ENCODE measurements at regions not wholly inside any gene's neighbourhood (a gene's known extent, or its start where the extent isn't known, plus 50 kb on each side); places are given as distances from the start of the nearest gene placed in this dataset.

GRCh38 chrX:138485767-138486166, 225.8 kb downstream of the FGF13 start:
- Histone ChIP-seq H3K9me2 (ENCODE audit: insufficient read depth) (no peaks in the 10 kb centered on the region), H3F3A (ENCODE audit: insufficient read depth) (no peaks in the 10 kb centered on the region), H3K4me2 (ENCODE audit: unreplicated experiment) (no peak overlapping the region), H3K27ac (no peak overlapping the region), H3K9me3 (ENCODE audit: low read depth) (no peaks in the 10 kb centered on the region), H3K36me3 (ENCODE audit: low read depth) (no peaks in the 10 kb centered on the region), H3K4me1 (ENCODE audit: insufficient read depth) (no peaks in the 10 kb centered on the region), H3K4me3 (no peak overlapping the region), H3K79me2 (ENCODE audit: insufficient read depth) (no peaks in the 10 kb centered on the region), H3K9ac (no peak overlapping the region), H4K20me1 (ENCODE audit: insufficient read depth) (no peaks in the 10 kb centered on the region), H2AFZ (no peak overlapping the region), H3K27me3 (replicated peaks; ENCODE audit: insufficient read depth) (no peaks in the 10 kb centered on the region)
- WGBS, 2 experiments (ENCODE audit: low coverage in 1 of 2, low lambda C conversion rate in 2 of 2, missing lambda C conversion rate in 2 of 2) = 0% methylated on average over 1 of the region's 1 CpG
- in situ Hi-C loops (cut with MboI) = no loop called here
- TF ChIP-seq EZH2 (IDR thresholded peaks at IDR 0.05; ENCODE audit: insufficient read depth, poor library complexity, severe bottlenecking) (no peak), EZH2phosphoT487 (IDR thresholded peaks at IDR 0.05; ENCODE audit: insufficient read depth, low read depth) (no peak)
- DNase-seq = no peak

GRCh38 chrX:138485224-138485623, 226.3 kb downstream of the FGF13 start:
- H4K20me1 ChIP-seq (ENCODE audit: insufficient read depth) = no peaks in the 10 kb centered on the region
- 31 to 44% methylated on average over 2 of the region's 2 CpGs for WGBS, 2 experiments (ENCODE audit: low coverage in 1 of 2, low lambda C conversion rate in 2 of 2, missing lambda C conversion rate in 2 of 2)
- in situ Hi-C loops (cut with MboI) = no loop called here

GRCh38 chrX:138484451-138484850, 227.1 kb downstream of the FGF13 start:
- no peaks in the 10 kb centered on the region for H3K9me2 ChIP-seq (ENCODE audit: insufficient read depth)
- no peaks in the 10 kb centered on the region for H3F3A ChIP-seq (ENCODE audit: insufficient read depth)
- no peak overlapping the region for H3K4me2 ChIP-seq (ENCODE audit: unreplicated experiment)
- no peaks in the 10 kb centered on the region for H3K36me3 ChIP-seq (ENCODE audit: low read depth)
- TF ChIP-seq EZH2 (IDR thresholded peaks at IDR 0.05; ENCODE audit: insufficient read depth, poor library complexity, severe bottlenecking) (no peak), EZH2phosphoT487 (IDR thresholded peaks at IDR 0.05; ENCODE audit: insufficient read depth, low read depth) (no peak)
- in situ Hi-C loops (cut with MboI) = no loop called here
- no peaks in the 10 kb centered on the region for H3K27me3 ChIP-seq (replicated peaks; ENCODE audit: insufficient read depth)
- H3K27ac ChIP-seq = no peak overlapping the region
- no peak overlapping the region for H3K4me3 ChIP-seq
- no peak overlapping the region for H3K9ac ChIP-seq
- no peak for DNase-seq
- no peaks in the 10 kb centered on the region for H3K79me2 ChIP-seq (ENCODE audit: insufficient read depth)
- no peaks in the 10 kb centered on the region for H3K9me3 ChIP-seq (ENCODE audit: low read depth)
- 0 to 11% methylated on average over 1 of the region's 1 CpG for WGBS, 2 experiments (ENCODE audit: low coverage in 1 of 2, low lambda C conversion rate in 2 of 2, missing lambda C conversion rate in 2 of 2)
- H3K4me1 ChIP-seq (ENCODE audit: insufficient read depth) = no peaks in the 10 kb centered on the region
- no peak overlapping the region for H2AFZ ChIP-seq
- no peaks in the 10 kb centered on the region for H4K20me1 ChIP-seq (ENCODE audit: insufficient read depth)

More at GRCh38 chrX:138485224-138485623, 226.3 kb downstream of the FGF13 start:
- no peaks in the 10 kb centered on the region for H3K36me3 ChIP-seq (ENCODE audit: low read depth)
- H3K79me2 ChIP-seq (ENCODE audit: insufficient read depth) = no peaks in the 10 kb centered on the region
- H3K9me2 ChIP-seq (ENCODE audit: insufficient read depth) = no peaks in the 10 kb centered on the region
- H3K4me2 ChIP-seq (ENCODE audit: unreplicated experiment) = no peak overlapping the region
- no peak for DNase-seq
- no peaks in the 10 kb centered on the region for H3F3A ChIP-seq (ENCODE audit: insufficient read depth)
- H3K4me1 ChIP-seq (ENCODE audit: insufficient read depth) = no peaks in the 10 kb centered on the region
- H3K9me3 ChIP-seq (ENCODE audit: low read depth) = no peaks in the 10 kb centered on the region
- H3K27me3 ChIP-seq (replicated peaks; ENCODE audit: insufficient read depth) = no peaks in the 10 kb centered on the region
- H3K9ac ChIP-seq = no peak overlapping the region
- TF ChIP-seq EZH2phosphoT487 (IDR thresholded peaks at IDR 0.05; ENCODE audit: insufficient read depth, low read depth) (no peak), EZH2 (IDR thresholded peaks at IDR 0.05; ENCODE audit: insufficient read depth, poor library complexity, severe bottlenecking) (no peak)
- H3K27ac ChIP-seq = no peak overlapping the region
- no peak overlapping the region for H3K4me3 ChIP-seq
- H2AFZ ChIP-seq = no peak overlapping the region

GRCh38 chrX:138481649-138482048, 229.9 kb downstream of the FGF13 start:
- no peaks in the 10 kb centered on the region for H4K20me1 ChIP-seq (ENCODE audit: insufficient read depth)
- H3K79me2 ChIP-seq (ENCODE audit: insufficient read depth) = no peaks in the 10 kb centered on the region
- H3K4me2 ChIP-seq (ENCODE audit: unreplicated experiment) = no peak overlapping the region
- H3K4me3 ChIP-seq = no peak overlapping the region
- no peak for TF ChIP-seq EZH2phosphoT487 (IDR thresholded peaks at IDR 0.05; ENCODE audit: insufficient read depth, low read depth)
- no peak for TF ChIP-seq EZH2 (IDR thresholded peaks at IDR 0.05; ENCODE audit: insufficient read depth, poor library complexity, severe bottlenecking)
- H3K4me1 ChIP-seq (ENCODE audit: insufficient read depth) = no peaks in the 10 kb centered on the region
- 18 to 26% methylated on average over 2 to 3 of the region's 3 CpGs for WGBS, 2 experiments (ENCODE audit: low coverage in 1 of 2, low lambda C conversion rate in 2 of 2, missing lambda C conversion rate in 2 of 2)
- no peaks in the 10 kb centered on the region for H3K9me2 ChIP-seq (ENCODE audit: insufficient read depth)
- H3F3A ChIP-seq (ENCODE audit: insufficient read depth) = no peaks in the 10 kb centered on the region
- H3K27ac ChIP-seq = no peak overlapping the region
- no peak overlapping the region for H2AFZ ChIP-seq
- no peaks in the 10 kb centered on the region for H3K27me3 ChIP-seq (replicated peaks; ENCODE audit: insufficient read depth)
- no peak overlapping the region for H3K9ac ChIP-seq
- DNase-seq = no peak
- no peaks in the 10 kb centered on the region for H3K36me3 ChIP-seq (ENCODE audit: low read depth)
- no peaks in the 10 kb centered on the region for H3K9me3 ChIP-seq (ENCODE audit: low read depth)
- in situ Hi-C loops (cut with MboI) = no loop called here

- Histone ChIP-seq H3K9ac (no peak overlapping the region), H2AFZ (no peak overlapping the region), H4K20me1 (ENCODE audit: insufficient read depth) (no peaks in the 10 kb centered on the region), H3K4me2 (ENCODE audit: unreplicated experiment) (no peak overlapping the region), H3K9me3 (ENCODE audit: low read depth) (no peaks in the 10 kb centered on the region), H3K27me3 (replicated peaks; ENCODE audit: insufficient read depth) (no peaks in the 10 kb centered on the region), H3K9me2 (ENCODE audit: insufficient read depth) (no peaks in the 10 kb centered on the region), H3K4me1 (ENCODE audit: insufficient read depth) (no peaks in the 10 kb centered on the region), H3K36me3 (ENCODE audit: low read depth) (no peaks in the 10 kb centered on the region), H3K4me3 (no peak overlapping the region), H3K79me2 (ENCODE audit: insufficient read depth) (no peaks in the 10 kb centered on the region), H3F3A (ENCODE audit: insufficient read depth) (no peaks in the 10 kb centered on the region), H3K27ac (no peak overlapping the region)
- DNase-seq = no peak
- in situ Hi-C loops (cut with MboI) = no loop called here
- TF ChIP-seq EZH2 (IDR thresholded peaks at IDR 0.05; ENCODE audit: insufficient read depth, poor library complexity, severe bottlenecking) = no peak
- TF ChIP-seq EZH2phosphoT487 (IDR thresholded peaks at IDR 0.05; ENCODE audit: insufficient read depth, low read depth) = no peak
- 32 to 41% methylated on average over 4 of the region's 4 CpGs for WGBS, 2 experiments (ENCODE audit: low coverage in 1 of 2, low lambda C conversion rate in 2 of 2, missing lambda C conversion rate in 2 of 2)
Observed at GRCh38 chrX:138463476-138463875, 248.0 kb downstream of the FGF13 start.

Data from GM23248 (cell line).